ENCODE measurements at regions not wholly inside any gene's neighbourhood (a gene's known extent, or its start where the extent isn't known, plus 50 kb on each side); places are given as distances from the start of the nearest gene placed in this dataset.
"Not testable (repeated sequence)": the region's sequence is repeated elsewhere in the genome, so short reads cannot be mapped to it uniquely, and the experiment has no call there.

DNA sequence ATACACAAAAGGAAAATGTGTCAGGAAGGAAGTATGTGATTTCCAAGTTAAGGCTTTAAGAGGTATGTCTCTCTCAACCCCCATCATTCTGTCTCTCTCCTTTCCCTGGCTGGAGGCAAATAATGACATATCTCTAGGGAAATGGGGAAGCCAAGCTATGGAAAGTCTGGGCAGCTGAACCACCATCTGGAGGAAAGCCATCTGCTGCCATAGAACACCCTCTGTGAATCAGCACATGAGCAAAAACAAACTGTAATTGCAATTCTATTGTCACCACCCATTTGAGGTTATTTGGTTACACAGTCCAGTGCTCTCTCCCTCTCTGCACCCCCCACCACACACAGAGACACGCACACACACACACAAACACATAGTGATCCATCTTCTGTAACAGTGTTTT lies 766.2 kb downstream of the FLRT2 start:
- DNase-seq, result peak in 1 of 51 donors; percentile 0

DNA sequence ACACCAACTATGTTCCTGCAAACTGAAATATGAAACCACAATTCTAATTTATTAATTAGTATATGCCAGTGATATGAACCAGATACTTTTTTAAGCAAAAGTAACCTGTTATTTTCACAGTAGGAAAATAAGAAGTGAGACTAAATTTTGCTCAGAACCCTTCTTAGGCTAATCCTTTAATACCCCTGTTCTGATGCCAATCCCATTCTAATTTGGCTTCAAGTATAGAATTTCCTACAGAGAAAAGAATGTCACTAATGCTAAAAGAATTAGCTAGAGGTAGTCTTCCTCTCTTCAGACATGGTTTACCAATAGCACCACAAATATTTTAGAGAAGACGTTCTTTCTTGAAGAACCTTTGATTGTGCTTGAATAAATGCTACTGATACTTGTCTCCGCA lies 758.4 kb downstream of the FLRT2 start:
- DNase-seq, result no peak

GRCh38 chr14:86279405-86279804 lies 749.5 kb downstream of the FLRT2 start:
- no peak for DNase-seq

- no peak for DNase-seq
These were observed 728.0 kb downstream of the FLRT2 start for GRCh38 chr14:86257973-86258372.

- no peak for DNase-seq
These were observed 713.2 kb downstream of the FLRT2 start for GRCh38 chr14:86243158-86243557.

DNA sequence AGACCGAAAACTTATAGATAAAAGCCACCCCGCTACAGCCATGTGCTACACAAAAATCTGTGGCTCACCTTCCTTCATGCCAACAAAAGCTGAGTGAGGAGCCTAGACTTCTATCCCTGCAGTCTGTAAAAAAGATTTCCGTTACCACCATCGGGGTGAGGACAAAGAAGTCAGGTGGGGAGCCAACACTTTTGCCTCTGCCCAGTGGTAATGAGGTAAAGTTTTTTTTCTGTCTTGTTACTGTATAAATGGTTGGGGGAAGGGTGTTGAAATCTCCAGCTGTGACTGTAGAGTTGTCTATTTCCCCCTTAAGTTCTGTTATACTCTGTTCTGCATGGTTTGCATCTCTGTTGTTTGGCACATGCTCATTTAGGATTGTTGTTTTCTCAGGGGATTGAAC lies 707.8 kb downstream of the FLRT2 start:
- no peak for DNase-seq

DNA sequence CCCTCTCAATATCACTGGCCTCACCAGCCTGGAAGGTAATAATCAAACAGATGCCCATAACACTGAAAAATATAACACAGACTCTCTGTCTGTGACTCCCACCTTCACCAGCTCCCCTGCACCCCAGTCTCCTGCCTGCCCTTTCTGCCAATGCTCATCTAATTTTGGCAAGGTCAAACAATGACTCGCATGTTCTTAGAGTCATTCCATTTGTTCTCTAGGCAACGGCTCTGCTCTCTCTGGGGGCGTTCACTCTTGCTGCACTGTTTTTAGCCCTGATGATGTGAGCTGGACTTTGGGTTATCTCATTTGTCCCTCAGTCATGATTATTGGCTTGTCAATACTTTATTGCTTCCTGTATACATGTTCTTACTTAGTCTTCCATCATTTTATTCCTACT lies 691.8 kb downstream of the FLRT2 start:
- DNase-seq, result no peak

DNA sequence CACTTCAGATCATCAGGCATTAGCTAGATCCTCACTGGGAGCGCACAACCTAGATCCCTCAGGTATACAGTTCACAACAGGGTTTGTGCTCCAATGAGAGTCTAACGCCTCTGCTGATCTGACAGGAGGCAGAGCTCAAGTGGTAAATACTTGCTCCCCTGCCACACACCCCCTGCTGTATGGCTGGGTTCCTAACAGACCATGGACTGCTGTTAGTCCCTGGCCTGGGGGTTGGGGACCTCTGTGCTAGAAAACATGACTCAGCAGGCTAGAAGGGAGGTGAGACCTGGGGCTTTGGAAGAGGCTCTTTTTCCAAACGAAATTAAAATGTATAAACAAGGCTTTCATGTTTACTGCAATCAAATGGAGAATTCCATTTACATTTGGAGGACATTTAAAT lies 691.1 kb downstream of the FLRT2 start:
- peak in 1 of 51 donors; percentile 0 for DNase-seq

DNA sequence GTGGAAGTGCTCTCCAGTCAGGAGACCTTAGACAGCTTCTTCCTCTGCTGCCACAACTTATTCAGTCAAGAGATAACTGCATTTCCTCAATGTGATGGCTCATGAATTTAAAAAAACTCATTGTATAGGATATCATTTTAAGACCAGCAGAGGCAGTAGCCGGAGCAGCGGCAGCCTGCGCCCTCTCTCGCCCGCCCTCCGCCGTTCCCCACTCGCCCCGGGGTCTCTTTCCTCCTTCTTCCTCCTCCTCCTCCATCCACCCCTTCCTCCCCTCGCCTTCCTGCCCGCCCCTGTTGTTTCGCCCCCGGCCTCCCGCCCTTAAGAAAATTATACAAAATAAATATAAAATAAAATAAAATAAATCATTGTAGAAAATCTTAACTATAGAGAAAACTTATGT lies 687.6 kb downstream of the FLRT2 start:
- DNase-seq, result no peak

DNA sequence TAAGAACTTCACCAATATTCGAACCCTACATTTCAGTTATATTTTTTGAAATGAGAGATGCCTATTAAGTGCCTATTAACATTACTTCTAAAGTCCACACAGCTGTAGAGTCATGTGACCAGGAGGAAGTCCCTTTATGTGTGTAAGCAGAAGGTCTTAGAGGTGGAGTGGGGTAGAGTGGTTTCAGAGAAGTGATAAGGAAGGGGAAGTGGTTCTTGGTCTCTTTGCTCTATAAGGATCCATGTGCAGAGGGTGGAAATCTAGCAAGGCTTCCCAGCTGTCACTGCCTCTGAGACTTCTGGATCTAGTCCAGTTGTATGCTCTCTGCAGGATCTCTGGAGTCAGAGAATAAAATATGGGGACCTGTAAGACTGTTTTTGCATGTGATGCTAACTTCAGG lies 673.9 kb downstream of the FLRT2 start:
- DNase-seq, result no peak

DNA sequence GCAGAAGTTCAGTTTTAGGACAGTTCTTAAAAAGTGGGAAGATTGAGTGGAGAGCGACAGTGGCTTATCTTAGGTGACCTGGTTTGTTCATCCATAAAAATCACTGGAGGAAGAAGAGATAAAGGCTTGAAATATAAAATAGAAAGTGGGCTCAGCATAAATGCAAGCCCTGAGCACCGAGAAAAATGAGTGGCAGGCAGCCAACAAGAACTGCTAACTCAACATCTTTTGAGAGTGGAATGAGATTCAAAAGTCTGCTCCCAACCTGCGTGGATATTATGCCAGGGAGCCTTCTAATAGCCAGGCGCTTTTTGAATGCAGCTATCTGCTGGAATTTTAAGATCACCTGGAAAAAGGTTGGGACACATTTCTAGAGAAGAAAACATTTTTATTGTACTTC lies 666.5 kb downstream of the FLRT2 start:
- DNase-seq, result no peak

GRCh38 chr14:86193756-86194155 lies 663.8 kb downstream of the FLRT2 start:
- no peak for DNase-seq

DNA sequence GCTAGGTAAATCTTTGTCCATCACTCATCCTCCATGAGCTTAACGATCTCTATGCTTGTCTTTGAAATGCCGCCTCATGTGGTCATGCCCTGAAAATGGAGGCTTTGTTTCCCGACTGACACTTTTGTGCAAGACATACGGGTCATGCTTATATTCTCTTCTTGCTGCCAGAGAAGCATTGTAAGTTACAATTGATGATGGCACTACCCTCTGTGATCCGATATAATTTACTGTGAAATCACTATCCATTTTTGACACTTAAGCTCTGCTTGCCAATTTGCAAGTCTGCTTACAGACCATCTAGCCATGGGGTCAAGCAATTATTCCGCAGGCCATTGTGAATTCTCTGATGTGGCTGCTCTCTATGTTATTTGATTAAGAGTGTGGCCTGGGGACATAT lies 650.0 kb downstream of the FLRT2 start:
- no peak for DNase-seq

GRCh38 chr14:86168371-86168770 lies 638.4 kb downstream of the FLRT2 start:
- DNase-seq, result no peak

DNA sequence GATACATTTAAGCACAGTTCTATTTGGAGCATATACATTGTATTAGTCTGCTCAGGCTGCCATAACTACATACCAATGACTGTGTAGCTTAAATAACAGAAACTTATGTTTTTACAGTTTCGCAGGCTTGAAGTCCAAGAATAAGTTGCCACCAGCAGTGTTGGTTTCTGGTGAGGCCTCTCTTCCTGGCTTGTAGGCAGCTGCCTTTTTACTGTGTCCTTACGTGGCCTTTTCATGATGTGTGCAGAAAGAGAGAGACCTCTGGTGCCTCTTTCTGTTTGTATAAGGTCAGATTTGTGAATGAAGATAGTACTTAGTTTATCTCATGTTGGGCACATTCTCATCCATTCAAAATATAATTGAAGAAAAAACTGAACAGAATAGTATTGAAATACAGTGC lies 636.6 kb downstream of the FLRT2 start:
- DNase-seq, result no peak

DNA sequence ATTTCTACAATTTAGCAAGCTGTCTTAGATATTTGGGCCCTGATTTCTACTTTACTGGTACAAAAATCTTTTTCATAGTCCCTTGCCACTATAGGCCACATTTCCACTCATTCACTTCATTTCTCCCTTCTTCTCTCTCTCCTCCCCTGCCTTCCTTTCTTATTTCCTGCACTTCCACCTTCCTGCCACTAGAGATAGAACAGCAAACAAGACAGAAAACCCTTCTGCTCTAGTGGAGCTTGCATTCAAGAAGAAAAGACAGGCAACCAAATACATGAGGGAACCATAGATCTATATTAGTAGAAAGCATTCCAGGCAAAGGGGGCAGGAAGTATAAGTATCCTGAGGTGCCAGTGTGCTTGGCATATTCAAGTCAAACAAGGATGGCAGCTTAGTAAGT lies 623.5 kb downstream of the FLRT2 start:
- no peak for DNase-seq

DNA sequence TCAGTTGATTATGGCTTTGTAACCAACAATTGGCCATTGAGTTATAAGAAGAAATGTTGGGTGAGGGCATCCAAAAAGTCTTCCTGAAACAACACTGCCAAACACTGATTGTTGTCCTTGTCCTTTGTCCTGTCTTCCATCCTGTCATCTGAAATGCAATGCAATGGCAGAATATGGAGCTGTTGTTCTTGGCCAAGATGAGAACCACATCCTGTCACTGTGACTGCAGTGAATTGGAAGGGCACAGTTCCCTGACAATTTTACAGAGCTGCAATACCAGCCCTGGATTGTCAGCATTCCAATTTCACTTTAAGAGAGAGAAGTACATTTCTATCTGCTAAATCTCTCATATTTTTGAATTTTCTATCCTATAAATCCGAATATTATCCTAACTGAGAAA lies 613.3 kb downstream of the FLRT2 start:
- no peak for DNase-seq

DNA sequence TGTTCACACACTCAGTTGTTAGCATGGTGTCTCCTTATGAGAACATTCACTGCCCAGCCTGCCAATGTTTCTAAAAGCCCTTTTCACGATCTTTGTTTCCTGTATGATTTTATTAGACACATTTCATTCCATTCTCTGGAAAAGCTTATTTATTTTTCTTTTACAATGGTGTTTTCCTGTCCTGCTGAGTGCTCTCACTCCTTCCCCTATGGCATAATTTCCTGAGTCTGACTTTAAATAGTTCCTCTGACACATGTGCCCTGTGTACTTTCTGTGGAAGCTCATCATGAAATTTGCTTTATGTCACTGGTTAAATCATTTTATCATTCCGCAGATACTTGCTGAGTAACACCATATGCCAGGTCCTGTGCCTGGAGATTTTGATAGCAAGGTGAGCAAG lies 612.0 kb downstream of the FLRT2 start:
- DNase-seq, result no peak

DNA sequence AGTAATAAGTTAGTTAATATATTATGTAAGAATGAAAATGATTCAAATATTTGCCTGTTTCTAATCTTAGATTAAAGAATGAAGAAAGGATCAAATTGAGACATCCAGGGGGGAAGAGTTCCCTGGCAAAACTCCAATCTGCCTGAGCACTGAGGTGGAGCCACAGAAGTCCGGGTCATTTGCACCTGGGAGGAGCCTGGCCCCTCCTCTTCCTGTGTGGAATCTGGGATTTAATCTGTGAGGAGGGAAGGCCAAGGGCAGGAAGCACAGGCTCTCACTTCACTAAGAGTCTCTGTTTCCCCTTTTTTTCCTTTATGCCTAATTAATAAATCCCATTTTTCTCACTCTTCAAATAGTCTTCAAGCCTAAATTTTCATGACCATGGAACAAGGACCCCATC lies 599.5 kb downstream of the FLRT2 start:
- no peak for DNase-seq

- no peak for DNase-seq
These were observed 594.4 kb downstream of the FLRT2 start for GRCh38 chr14:86124328-86124727.

DNA sequence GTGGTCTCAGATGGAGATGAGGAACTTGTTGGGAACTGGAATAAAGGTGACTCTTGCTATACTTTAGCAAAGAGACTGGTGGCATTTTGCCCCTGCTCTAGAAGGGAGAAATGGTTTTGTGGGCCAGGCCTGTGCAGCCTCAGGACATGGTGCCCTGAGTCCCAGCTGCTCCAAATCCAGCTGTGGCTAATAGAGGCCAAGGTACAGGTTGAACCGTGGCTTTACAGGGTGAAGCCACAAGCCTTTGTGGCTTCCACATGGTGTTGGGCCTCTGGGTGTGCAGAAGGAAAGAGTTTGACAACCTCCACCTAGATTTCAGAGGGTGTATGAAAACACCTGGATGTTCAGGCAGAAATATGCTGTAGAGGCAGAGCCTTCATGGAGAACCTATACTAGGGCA lies 586.0 kb downstream of the FLRT2 start:
- no peak for DNase-seq

DNA sequence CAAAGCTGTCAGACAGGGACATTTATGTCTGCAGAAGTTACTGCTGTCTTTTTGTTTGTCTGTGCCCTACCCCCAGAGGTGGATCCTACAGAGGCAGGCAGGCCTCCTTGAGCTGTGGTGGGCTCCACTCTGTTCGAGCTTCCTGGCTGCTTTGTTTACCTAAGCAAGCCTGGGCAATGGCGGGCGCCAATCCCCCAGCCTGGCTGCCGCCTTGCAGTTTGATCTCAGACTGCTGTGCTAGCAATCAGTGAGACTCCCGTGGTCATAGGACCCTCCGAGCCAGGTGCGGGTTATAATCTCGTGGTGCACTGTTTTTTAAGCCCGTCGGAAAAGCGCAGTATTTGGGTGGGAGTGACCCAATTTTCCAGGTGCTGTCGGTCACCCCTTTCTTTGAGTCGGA lies 580.9 kb downstream of the FLRT2 start:
- DNase-seq, result not testable (repeated sequence)

DNA sequence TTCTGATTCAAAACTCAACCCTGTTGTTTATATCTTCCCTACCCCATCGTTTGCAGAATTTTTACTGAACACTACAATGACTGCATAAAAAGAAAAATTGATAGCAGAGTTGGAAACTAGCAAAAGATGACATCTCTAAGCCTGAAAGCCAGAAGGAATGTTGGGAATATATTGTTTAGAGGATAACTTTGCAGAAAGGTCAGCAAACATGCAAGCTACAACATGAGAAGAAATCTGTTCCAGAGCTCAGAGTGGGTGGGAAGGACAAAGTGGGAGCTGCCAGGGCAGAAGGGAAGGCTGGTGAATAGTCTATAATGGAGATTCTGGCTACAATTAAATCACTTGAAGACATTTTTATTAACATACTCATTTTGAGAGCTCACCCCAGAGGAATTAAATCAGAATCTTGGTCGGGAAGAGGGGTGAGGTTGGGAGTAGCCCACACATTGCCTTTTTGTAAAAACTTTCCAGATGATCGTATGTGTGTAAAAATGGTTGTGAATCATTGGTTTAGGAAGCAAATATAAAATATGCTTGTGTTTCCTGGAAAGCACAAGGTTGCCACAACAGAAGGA lies 574.8 kb downstream of the FLRT2 start:
- no peak for DNase-seq

DNA sequence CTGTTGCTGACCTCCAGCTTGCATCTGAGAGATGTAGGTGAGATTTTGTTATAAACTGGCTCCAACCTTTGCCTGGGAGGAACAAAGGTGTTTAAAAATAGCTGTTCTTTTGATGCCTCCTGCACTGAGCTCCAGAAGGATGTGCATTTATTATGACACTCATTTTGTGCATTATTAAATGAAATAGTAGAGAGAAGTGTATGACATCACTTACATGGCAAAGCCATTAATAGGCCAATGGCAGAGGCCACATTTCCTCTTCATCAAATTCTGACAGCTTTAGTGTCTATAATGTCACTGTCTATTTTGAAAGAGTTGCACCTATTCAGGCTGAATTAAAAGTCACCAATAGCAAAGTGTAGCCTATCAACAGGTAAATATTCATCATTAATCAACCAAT lies 564.6 kb downstream of the FLRT2 start:
- DNase-seq, result no peak

- DNase-seq, result no peak
These were observed 561.9 kb downstream of the FLRT2 start for GRCh38 chr14:86091811-86092210.
